DND-41 (cell line): ENCODE measurements at regions not wholly inside any gene's neighbourhood (a gene's known extent, or its start where the extent isn't known, plus 50 kb on each side); places are given as distances from the start of the nearest gene placed in this dataset.

Experiments used
- ATAC-seq: fragments of 200-7000 bp; cut with Tn5 transposase; 3 replicates; pipeline ENCODE4 v1.9.1; 2021; ENCODE audit warnings: low read depth; ENCODE audit not compliant: insufficient read depth
- DNase-seq: peaks from one replicate; pipeline ENCODE4 v3.0.0-alpha.2; 2020
- H2AFZ ChIP-seq: 2 replicates; pipeline ENCODE4 v1.6.0; 2012; ENCODE audit warnings: low read depth, low read length
- H3K27ac ChIP-seq: 2 replicates; pipeline ENCODE4 v1.5.1; 2012; ENCODE audit warnings: low read length, inconsistent platforms
- H3K27me3 ChIP-seq: fragments of 200-600 bp; sonication (generic); 2 replicates; pipeline ENCODE4 v1.6.0; 2012; ENCODE audit warnings: low read length, mild to moderate bottlenecking, inconsistent platforms; ENCODE audit not compliant: insufficient read depth, poor library complexity
- H3K36me3 ChIP-seq: 2 replicates; pipeline ENCODE4 v1.5.1; 2012; ENCODE audit warnings: low read length, inconsistent platforms; ENCODE audit not compliant: insufficient read depth
- H3K4me1 ChIP-seq: 2 replicates; pipeline ENCODE4 v1.5.1; 2012; ENCODE audit warnings: mild to moderate bottlenecking, low read length; ENCODE audit not compliant: insufficient read depth
- H3K4me2 ChIP-seq: 2 replicates; pipeline ENCODE4 v1.6.0; 2012; ENCODE audit warnings: mild to moderate bottlenecking, moderate library complexity, low read length, inconsistent platforms; ENCODE audit not compliant: insufficient read depth
- H3K4me3 ChIP-seq, 2 experiments: fragments of 200-600 bp in 1 of 2; shearing (Covaris generic) in 1 of 2; 2 replicates each; pipeline ENCODE4 v1.5.1; 2012 to 2016; ENCODE audit warnings: inconsistent platforms in 2 of 2, low read length in 2 of 2, mild to moderate bottlenecking in 2 of 2, low read depth in 1 of 2, moderate library complexity in 1 of 2
- H3K79me2 ChIP-seq: 2 replicates; pipeline ENCODE4 v1.6.0; 2012; ENCODE audit warnings: low read length, inconsistent platforms; ENCODE audit not compliant: insufficient read depth
- H3K9ac ChIP-seq: 2 replicates; pipeline ENCODE4 v1.6.0; 2012; ENCODE audit warnings: low read depth, mild to moderate bottlenecking, inconsistent platforms, low read length, moderate library complexity
- H3K9me3 ChIP-seq: 2 replicates; pipeline ENCODE4 v1.5.1; 2012; ENCODE audit warnings: low read length, moderate library complexity, mild to moderate bottlenecking, inconsistent platforms; ENCODE audit not compliant: insufficient read depth, severe bottlenecking
- H4K20me1 ChIP-seq: 2 replicates; pipeline ENCODE4 v1.6.0; 2012; ENCODE audit warnings: low read length; ENCODE audit not compliant: insufficient read depth
- EZH2 ChIP-seq: IDR thresholded peaks from 3 replicates; pipeline ENCODE4 v1.6.1; 2012; ENCODE audit warnings: borderline replicate concordance, low read depth, mild to moderate bottlenecking, moderate library complexity, low read length, inconsistent platforms; ENCODE audit not compliant: severe bottlenecking
- TF ChIP-seq, protein P1 (sequence below): IDR thresholded peaks from 2 replicates; pipeline ENCODE4 v1.5.1; 2012; ENCODE audit warnings: borderline replicate concordance, low read length, moderate library complexity, mild to moderate bottlenecking; ENCODE audit not compliant: poor library complexity, severe bottlenecking; ENCODE audit errors: extremely low read depth

DNA sequence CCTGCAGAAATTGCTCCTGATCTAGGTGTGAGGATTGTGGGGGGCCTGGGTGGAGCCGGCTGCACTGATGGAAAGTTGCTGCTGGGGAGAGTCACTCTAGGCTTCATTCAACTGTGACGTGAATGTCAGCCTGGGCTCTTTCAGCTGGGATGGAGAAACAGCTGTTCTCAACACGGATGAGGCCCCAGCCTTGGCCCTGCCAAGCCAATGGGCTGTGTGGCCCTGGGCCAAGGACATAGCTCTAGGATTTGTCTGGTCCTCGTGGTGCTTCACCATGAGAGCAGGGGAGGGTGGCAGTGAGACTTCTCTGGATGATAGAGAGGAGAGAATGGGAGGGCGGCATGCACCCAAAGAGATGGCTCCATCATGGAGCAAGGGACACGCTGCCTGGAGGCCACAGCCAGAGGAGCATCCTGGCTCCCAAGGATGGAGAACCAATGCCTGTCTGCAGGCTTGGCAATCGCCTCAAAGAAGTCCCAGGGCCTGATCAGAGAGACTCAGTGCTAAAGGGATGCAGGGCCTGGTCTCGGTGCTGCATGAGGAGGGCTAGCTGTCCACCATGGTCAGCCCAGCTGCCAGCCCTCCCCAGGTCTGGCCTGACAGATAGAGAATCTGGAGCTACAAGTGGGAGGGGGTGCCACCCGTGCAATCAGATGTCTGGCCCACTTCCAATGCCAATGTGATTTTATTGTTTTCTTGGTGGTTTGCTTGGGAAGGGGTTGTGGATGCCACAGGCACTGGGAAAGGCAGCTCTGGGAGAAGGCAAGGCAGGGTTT, 141.0 kb downstream of the GADD45G start:
- Histone ChIP-seq H3K9ac (no peak overlapping the region), H3K4me1 (peaks cover 64% of the 10 kb centered on the region), H4K20me1 (no peaks in the 10 kb centered on the region; the same call in 1 of the 2 replicates), H3K9me3 (no peaks in the 10 kb centered on the region), H2AFZ (no peak overlapping the region), H3K27ac (no peak overlapping the region; the same call in 1 of the 2 replicates), H3K79me2 (no peaks in the 10 kb centered on the region), H3K36me3 (no peaks in the 10 kb centered on the region), H3K27me3 (no peaks in the 10 kb centered on the region), H3K4me2 (no peak overlapping the region), H3K4me3 (no peak overlapping the region)
- DNase-seq: no peak
- ATAC-seq: no peak
- no peak for TF ChIP-seq EZH2
- TF ChIP-seq, protein P1, sequence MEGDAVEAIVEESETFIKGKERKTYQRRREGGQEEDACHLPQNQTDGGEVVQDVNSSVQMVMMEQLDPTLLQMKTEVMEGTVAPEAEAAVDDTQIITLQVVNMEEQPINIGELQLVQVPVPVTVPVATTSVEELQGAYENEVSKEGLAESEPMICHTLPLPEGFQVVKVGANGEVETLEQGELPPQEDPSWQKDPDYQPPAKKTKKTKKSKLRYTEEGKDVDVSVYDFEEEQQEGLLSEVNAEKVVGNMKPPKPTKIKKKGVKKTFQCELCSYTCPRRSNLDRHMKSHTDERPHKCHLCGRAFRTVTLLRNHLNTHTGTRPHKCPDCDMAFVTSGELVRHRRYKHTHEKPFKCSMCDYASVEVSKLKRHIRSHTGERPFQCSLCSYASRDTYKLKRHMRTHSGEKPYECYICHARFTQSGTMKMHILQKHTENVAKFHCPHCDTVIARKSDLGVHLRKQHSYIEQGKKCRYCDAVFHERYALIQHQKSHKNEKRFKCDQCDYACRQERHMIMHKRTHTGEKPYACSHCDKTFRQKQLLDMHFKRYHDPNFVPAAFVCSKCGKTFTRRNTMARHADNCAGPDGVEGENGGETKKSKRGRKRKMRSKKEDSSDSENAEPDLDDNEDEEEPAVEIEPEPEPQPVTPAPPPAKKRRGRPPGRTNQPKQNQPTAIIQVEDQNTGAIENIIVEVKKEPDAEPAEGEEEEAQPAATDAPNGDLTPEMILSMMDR: no peak

DNA sequence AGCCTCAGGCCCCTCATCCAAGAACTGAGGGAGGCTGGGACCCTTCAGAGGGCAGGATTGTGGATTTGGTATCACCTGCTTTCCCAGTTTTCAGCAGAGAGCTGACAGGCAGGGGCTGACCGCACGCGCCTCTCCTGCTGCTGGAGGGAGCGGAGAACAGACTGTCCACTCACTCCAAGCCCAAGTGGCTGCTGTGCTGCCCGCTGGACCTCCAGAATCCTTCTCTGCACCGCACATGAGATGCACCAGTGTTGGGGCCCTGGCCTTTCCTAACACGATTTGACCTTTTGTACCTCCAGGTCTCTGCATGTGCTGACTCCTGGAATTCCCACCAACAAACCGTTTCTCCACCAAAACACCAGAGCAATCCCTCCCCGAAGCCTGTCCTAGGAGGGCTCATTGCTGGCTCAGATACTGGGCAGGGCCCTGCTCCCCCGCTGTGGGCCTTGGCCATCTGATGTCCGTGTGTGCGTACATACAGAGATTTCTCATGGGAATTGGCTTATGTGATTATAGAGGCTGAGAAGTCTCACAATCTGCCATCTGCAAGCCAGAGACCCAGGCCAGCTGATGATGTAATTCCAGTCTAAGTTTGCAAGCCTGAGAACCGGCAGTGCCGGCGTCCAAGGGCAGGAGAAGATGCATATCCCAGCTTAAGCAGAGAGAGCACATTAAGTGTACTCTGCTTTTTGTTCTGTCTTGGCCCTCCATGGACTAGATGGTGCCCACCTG, 141.7 kb downstream of the GADD45G start:
- H2AFZ ChIP-seq: no peak overlapping the region
- H3K4me1 ChIP-seq: peaks cover 57% of the 10 kb centered on the region
- no peaks in the 10 kb centered on the region for H3K27me3 ChIP-seq
- no peak overlapping the region for H3K9ac ChIP-seq
- DNase-seq: no peak
- H3K27ac ChIP-seq: no peak overlapping the region
- no peaks in the 10 kb centered on the region for H3K9me3 ChIP-seq
- H3K36me3 ChIP-seq: no peaks in the 10 kb centered on the region
- TF ChIP-seq, protein P1: no peak
- TF ChIP-seq EZH2: no peak
- H3K4me3 ChIP-seq: no peak overlapping the region
- H3K79me2 ChIP-seq: no peaks in the 10 kb centered on the region
- no peak overlapping the region for H3K4me2 ChIP-seq
- ATAC-seq: no peak
- H4K20me1 ChIP-seq: no peaks in the 10 kb centered on the region; the same call in 1 of the 2 replicates

DNA sequence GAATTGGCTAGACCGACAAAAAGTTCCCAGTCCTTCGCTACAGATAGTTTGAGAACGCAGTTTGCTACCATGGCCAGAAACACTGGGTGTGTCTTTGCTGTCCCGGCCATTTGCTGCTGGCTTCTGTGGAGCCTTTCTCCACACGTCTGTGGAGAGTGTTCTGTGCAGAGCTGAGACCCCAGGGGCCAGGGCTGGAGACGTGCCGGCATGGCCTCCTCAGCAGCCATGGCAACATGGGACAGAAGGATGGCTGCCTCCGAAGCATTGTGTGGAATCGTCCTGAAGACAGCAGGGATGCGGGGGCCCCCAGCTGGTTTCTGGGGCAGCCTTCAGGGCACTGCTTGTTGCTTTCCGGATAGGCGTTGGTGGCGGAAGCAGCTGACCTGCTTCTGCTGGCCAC, 142.8 kb downstream of the GADD45G start:
- ATAC-seq: no peak
- no peaks in the 10 kb centered on the region for H3K27me3 ChIP-seq
- TF ChIP-seq, protein P1: no peak
- TF ChIP-seq EZH2: no peak
- H3K9ac ChIP-seq: no peak overlapping the region
- H4K20me1 ChIP-seq: no peaks in the 10 kb centered on the region; the same call in 1 of the 2 replicates
- H3K36me3 ChIP-seq: no peaks in the 10 kb centered on the region
- no peak overlapping the region for H3K4me3 ChIP-seq
- H3K9me3 ChIP-seq: no peaks in the 10 kb centered on the region
- no peaks in the 10 kb centered on the region for H3K79me2 ChIP-seq
- DNase-seq: no peak
- 0 out of 2 replicates have a peak overlapping the region, but pooled peaks have one; percentile 56 for H3K27ac ChIP-seq
- H3K4me2 ChIP-seq: no peak overlapping the region
- peaks cover 47% of the 10 kb centered on the region for H3K4me1 ChIP-seq
- H2AFZ ChIP-seq: no peak overlapping the region
